OCI-LY1 (cell line): ENCODE measurements at regions not wholly inside any gene's neighbourhood (a gene's known extent, or its start where the extent isn't known, plus 50 kb on each side); places are given as distances from the start of the nearest gene placed in this dataset.

Source experiments
- H2AFZ ChIP-seq: fragments of 200-600 bp; sonication (generic), shearing (Covaris generic); 2 replicates; pipeline ENCODE4 v1.6.0; 2014; ENCODE audit warnings: antibody characterized with exemption, mild to moderate bottlenecking, low read length
- H3F3A ChIP-seq: fragments of 200-600 bp; sonication (generic), shearing (Covaris generic); 2 replicates; pipeline ENCODE4 v1.6.0; 2014; ENCODE audit warnings: mild to moderate bottlenecking, antibody characterized with exemption, low read length, moderate library complexity; ENCODE audit not compliant: insufficient read depth
- H3K27ac ChIP-seq: fragments of 200-600 bp; sonication (generic); 2 replicates; pipeline ENCODE4 v1.5.1; 2014; ENCODE audit warnings: low read length, mixed run types, mild to moderate bottlenecking, low read depth; ENCODE audit not compliant: poor library complexity, severe bottlenecking
- H3K27me3 ChIP-seq: fragments of 200-600 bp; sonication (generic); 2 replicates; pipeline ENCODE4 v1.6.0; 2014; ENCODE audit warnings: antibody characterized with exemption, mild to moderate bottlenecking, low read length, moderate library complexity; ENCODE audit not compliant: insufficient read depth
- H3K36me3 ChIP-seq: fragments of 200-600 bp; sonication (generic); 2 replicates; pipeline ENCODE4 v1.6.1; 2014; ENCODE audit warnings: mild to moderate bottlenecking, antibody characterized with exemption, low read length, moderate library complexity, mixed read lengths; ENCODE audit not compliant: insufficient read depth
- H3K4me1 ChIP-seq: fragments of 200-600 bp; sonication (generic); 2 replicates; pipeline ENCODE4 v1.5.1; 2014; ENCODE audit warnings: mild to moderate bottlenecking, low read length, moderate library complexity; ENCODE audit not compliant: insufficient read depth, severe bottlenecking
- H3K4me2 ChIP-seq: fragments of 200-600 bp; sonication (generic), shearing (Covaris generic); 2 replicates; pipeline ENCODE4 v1.6.1; 2014; ENCODE audit warnings: low read length
- H3K4me3 ChIP-seq: fragments of 200-600 bp; sonication (generic); 2 replicates; pipeline ENCODE4 v1.5.1; 2014; ENCODE audit warnings: low read length, low read depth, mild to moderate bottlenecking, mixed read lengths; ENCODE audit not compliant: poor library complexity, severe bottlenecking
- H3K79me2 ChIP-seq: fragments of 200-600 bp; shearing (Covaris generic); 2 replicates; pipeline ENCODE4 v1.6.1; 2016; ENCODE audit warnings: mixed run types, low read length, mixed read lengths; ENCODE audit not compliant: insufficient read depth
- H3K9ac ChIP-seq: fragments of 200-600 bp; sonication (generic), shearing (Covaris generic); 2 replicates; pipeline ENCODE4 v1.6.1; 2014; ENCODE audit warnings: mild to moderate bottlenecking, low read length, mixed read lengths
- H3K9me2 ChIP-seq: fragments of 200-600 bp; sonication (generic), shearing (Covaris generic); 2 replicates; pipeline ENCODE4 v1.6.1; 2014; ENCODE audit warnings: low read depth, mild to moderate bottlenecking, low read length, mixed read lengths
- H3K9me3 ChIP-seq: fragments of 200-600 bp; shearing (Covaris generic); 2 replicates; pipeline ENCODE4 v1.6.1; 2014; ENCODE audit warnings: low read length, mixed read lengths
- H4K20me1 ChIP-seq: fragments of 200-600 bp; sonication (generic), shearing (Covaris generic); 2 replicates; pipeline ENCODE4 v1.6.0; 2016; ENCODE audit warnings: mild to moderate bottlenecking, low read length; ENCODE audit not compliant: insufficient read depth
- CTCF ChIP-seq: fragments of 200-600 bp; sonication (generic), shearing (Covaris generic); IDR thresholded peaks from 2 replicates; pipeline ENCODE4 v1.5.1; 2017; ENCODE audit warnings: mild to moderate bottlenecking, antibody characterized with exemption, low read length, moderate library complexity, mixed read lengths
- EZH2 ChIP-seq: fragments of 200-600 bp; sonication (generic), shearing (Covaris generic); IDR thresholded peaks from 2 replicates; pipeline ENCODE4 v1.8.0; 2017; ENCODE audit warnings: borderline replicate concordance, mixed run types, mild to moderate bottlenecking, antibody characterized with exemption, low read length, moderate library complexity, mixed read lengths

DNA sequence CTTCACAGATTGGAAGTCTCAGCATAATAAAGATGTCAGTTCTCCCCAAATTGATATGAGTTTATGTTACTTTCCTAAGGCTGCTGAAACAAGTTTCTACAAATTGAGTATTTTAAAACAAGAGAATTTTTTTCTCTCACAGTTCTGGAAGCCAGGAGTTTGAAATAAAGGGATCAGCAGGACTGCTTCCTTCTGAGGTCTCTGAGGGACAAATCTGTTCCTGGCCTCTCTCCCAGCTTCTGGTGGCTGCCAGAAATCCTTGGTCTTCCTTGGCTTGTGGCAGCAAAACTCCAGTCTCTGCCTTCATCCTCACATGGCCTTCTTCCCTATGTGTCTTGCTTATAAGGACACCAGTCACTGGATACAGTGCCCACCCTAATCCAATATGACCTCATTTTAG, 136.1 kb downstream of the TFAP2A start:
- TF ChIP-seq EZH2 (no peak), CTCF (no peak)
- no peaks in the 10 kb centered on the region for H3K9me2 ChIP-seq
- H3K27ac ChIP-seq = no peak overlapping the region

DNA sequence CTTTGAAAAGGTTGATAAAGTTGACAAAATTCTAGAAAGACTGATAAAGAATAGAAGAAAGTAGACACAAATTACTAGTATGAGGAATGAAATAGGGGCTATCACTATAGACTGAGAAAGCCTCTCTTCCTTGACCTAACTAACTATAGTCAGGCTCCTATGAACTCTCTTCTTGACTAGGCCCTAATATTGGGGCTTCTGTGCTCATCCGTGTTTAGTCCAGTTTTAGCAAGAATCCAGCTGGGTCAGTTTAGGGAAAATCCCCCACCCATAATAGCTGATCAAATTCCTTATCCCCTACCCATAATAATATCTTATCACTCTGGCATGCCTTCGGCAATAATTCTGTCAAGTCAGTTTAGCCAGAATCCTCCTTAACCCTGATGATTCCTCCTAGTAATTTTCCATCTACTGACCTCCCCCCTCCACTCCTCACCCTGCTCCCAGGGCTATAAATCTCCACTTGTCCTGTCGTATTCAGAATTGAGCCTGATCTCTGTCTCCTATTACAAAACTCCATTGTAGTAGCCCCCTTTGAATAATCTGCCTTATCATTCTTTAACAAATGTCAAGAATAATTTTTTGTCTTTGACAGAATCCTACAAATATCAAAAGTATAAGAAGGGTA, 138.1 kb downstream of the TFAP2A start:
- Histone ChIP-seq H3K36me3 (no peaks in the 10 kb centered on the region), H3F3A (no peaks in the 10 kb centered on the region), H3K27me3 (no peaks in the 10 kb centered on the region), H3K4me1 (no peaks in the 10 kb centered on the region), H2AFZ (no peak overlapping the region), H3K4me2 (no peak overlapping the region), H4K20me1 (no peaks in the 10 kb centered on the region), H3K79me2 (no peaks in the 10 kb centered on the region), H3K9me2 (no peaks in the 10 kb centered on the region), H3K9ac (no peak overlapping the region), H3K4me3 (no peak overlapping the region), H3K9me3 (no peaks in the 10 kb centered on the region), H3K27ac (no peak overlapping the region)
- TF ChIP-seq CTCF = no peak
- no peak for TF ChIP-seq EZH2

More for the DNA sequence above, 136.1 kb downstream of the TFAP2A start:
- H2AFZ ChIP-seq = no peak overlapping the region
- H3K27me3 ChIP-seq = no peaks in the 10 kb centered on the region
- no peaks in the 10 kb centered on the region for H3F3A ChIP-seq
- no peaks in the 10 kb centered on the region for H3K36me3 ChIP-seq
- H3K4me1 ChIP-seq = no peaks in the 10 kb centered on the region
- no peak overlapping the region for H3K4me2 ChIP-seq
- no peak overlapping the region for H3K4me3 ChIP-seq
- H3K9ac ChIP-seq = no peak overlapping the region
- H3K79me2 ChIP-seq = no peaks in the 10 kb centered on the region
- no peaks in the 10 kb centered on the region for H4K20me1 ChIP-seq
- H3K9me3 ChIP-seq = no peaks in the 10 kb centered on the region

- Histone ChIP-seq H3K9ac (no peak overlapping the region), H2AFZ (no peak overlapping the region), H3K4me3 (no peak overlapping the region), H3K9me3 (no peaks in the 10 kb centered on the region), H3K27ac (no peak overlapping the region), H3K79me2 (no peaks in the 10 kb centered on the region), H3K4me2 (no peak overlapping the region), H3K36me3 (no peaks in the 10 kb centered on the region), H3K4me1 (no peaks in the 10 kb centered on the region), H4K20me1 (no peaks in the 10 kb centered on the region), H3F3A (no peaks in the 10 kb centered on the region), H3K9me2 (no peaks in the 10 kb centered on the region), H3K27me3 (no peaks in the 10 kb centered on the region)
- TF ChIP-seq CTCF (no peak), EZH2 (no peak)
Measured at GRCh38 chr6:10276106-10276505, 138.8 kb downstream of the TFAP2A start.
